ENCODE measurements at regions not wholly inside any gene's neighbourhood (a gene's known extent, or its start where the extent isn't known, plus 50 kb on each side); places are given as distances from the start of the nearest gene placed in this dataset.
A peak's percentile ranks its signal among the peaks of the same experiment; 100 is the strongest.

- no peak for DNase-seq (ENCODE audit: low spot score)
These were observed 179.8 kb downstream of the MEX3B start for GRCh38 chr15:81865850-81866537.

- DNase-seq (ENCODE audit: low spot score), result peak; percentile 3
These were observed 182.7 kb downstream of the MEX3B start for GRCh38 chr15:81863162-81863561.

GRCh38 chr15:81859737-81860516 is 185.9 kb downstream of the MEX3B start:
- DNase-seq (ENCODE audit: low spot score), result no peak

- no peak for DNase-seq (ENCODE audit: low spot score)
These were observed 187.2 kb downstream of the MEX3B start for GRCh38 chr15:81858586-81858985.

GRCh38 chr15:81858136-81858535 is 187.7 kb downstream of the MEX3B start:
- no peak for DNase-seq (ENCODE audit: low spot score)

- no peak for DNase-seq (ENCODE audit: low spot score)
These were observed 189.2 kb downstream of the MEX3B start for GRCh38 chr15:81856634-81857026.

GRCh38 chr15:81856001-81856633 is 189.7 kb downstream of the MEX3B start:
- DNase-seq (ENCODE audit: low spot score), result no peak

GRCh38 chr15:81853150-81853748 is 192.6 kb downstream of the MEX3B start:
- no peak for DNase-seq (ENCODE audit: low spot score)

- DNase-seq (ENCODE audit: low spot score), result no peak
These were observed 193.2 kb downstream of the MEX3B start for GRCh38 chr15:81852411-81853149.

- no peak for DNase-seq (ENCODE audit: low spot score)
These were observed 194.1 kb downstream of the MEX3B start for GRCh38 chr15:81851757-81852156.

- DNase-seq (ENCODE audit: low spot score), result no peak
These were observed 194.5 kb downstream of the MEX3B start for GRCh38 chr15:81851325-81851724.

- DNase-seq (ENCODE audit: low spot score), result no peak
These were observed 196.5 kb downstream of the MEX3B start for GRCh38 chr15:81849289-81849688.

- no peak for DNase-seq (ENCODE audit: low spot score)
These were observed 197.1 kb downstream of the MEX3B start for GRCh38 chr15:81848701-81849100.

GRCh38 chr15:81843757-81844407 is 201.9 kb downstream of the MEX3B start:
- no peak for DNase-seq (ENCODE audit: low spot score)

GRCh38 chr15:81843226-81843625 is 202.6 kb downstream of the MEX3B start:
- DNase-seq (ENCODE audit: low spot score), result no peak

- no peak for DNase-seq (ENCODE audit: low spot score)
These were observed 206.4 kb downstream of the MEX3B start for GRCh38 chr15:81839387-81839786.

- no peak for DNase-seq (ENCODE audit: low spot score)
These were observed 210.1 kb downstream of the MEX3B start for GRCh38 chr15:81835731-81836130.

- DNase-seq (ENCODE audit: low spot score), result no peak
These were observed 215.3 kb downstream of the MEX3B start for GRCh38 chr15:81830520-81830919.

- DNase-seq (ENCODE audit: low spot score), result no peak
These were observed 215.9 kb downstream of the MEX3B start for GRCh38 chr15:81829918-81830317.

- no peak for DNase-seq (ENCODE audit: low spot score)
These were observed 217.7 kb downstream of the MEX3B start for GRCh38 chr15:81828135-81828534.

GRCh38 chr15:81825136-81825535 is 220.7 kb downstream of the MEX3B start:
- no peak for DNase-seq (ENCODE audit: low spot score)

All from SW480 (cell line).